Hematopoietic multipotent progenitor cell (in vitro differentiated cells): ENCODE measurements at regions not wholly inside any gene's neighbourhood (a gene's known extent, or its start where the extent isn't known, plus 50 kb on each side); places are given as distances from the start of the nearest gene placed in this dataset.
"Not testable (repeated sequence)": the region's sequence is repeated elsewhere in the genome, so short reads cannot be mapped to it uniquely, and the experiment has no call there.

Source experiments
- DNase-seq, 3 donors: peaks; one replicate each; pipeline ENCODE4 v3.0.0-alpha.2; 2011 to 2015; ENCODE audit warnings: low read depth in 2 of 3, low spot score in 2 of 3

- DNase-seq: no peak
These were observed 152.6 kb upstream of the MSX2 start for GRCh38 chr5:174571662-174572397.

GRCh38 chr5:174572591-174572990 lies 151.8 kb upstream of the MSX2 start:
- no peak for DNase-seq

- DNase-seq: no peak
These were observed 151.0 kb upstream of the MSX2 start for GRCh38 chr5:174573221-174573994.

- DNase-seq: no peak
These were observed 149.3 kb upstream of the MSX2 start for GRCh38 chr5:174575043-174575442.

GRCh38 chr5:174576042-174576441 lies 148.3 kb upstream of the MSX2 start:
- DNase-seq: no peak

GRCh38 chr5:174581479-174581878 lies 142.9 kb upstream of the MSX2 start:
- peak in 2 of 3 donors; percentile 15 to 34 for DNase-seq

- DNase-seq: no peak
These were observed 142.5 kb upstream of the MSX2 start for GRCh38 chr5:174581894-174582293.

GRCh38 chr5:174583071-174583470 lies 141.3 kb upstream of the MSX2 start:
- no peak for DNase-seq

GRCh38 chr5:174585472-174585871 lies 138.9 kb upstream of the MSX2 start:
- no peak for DNase-seq

- not testable (repeated sequence) for DNase-seq
These were observed 138.2 kb upstream of the MSX2 start for GRCh38 chr5:174586163-174586562.

GRCh38 chr5:174589011-174589410 lies 135.4 kb upstream of the MSX2 start:
- no peak for DNase-seq

- DNase-seq: peak in 1 of 3 donors; percentile 25
These were observed 134.8 kb upstream of the MSX2 start for GRCh38 chr5:174589599-174589998.

- no peak for DNase-seq
These were observed 133.6 kb upstream of the MSX2 start for GRCh38 chr5:174590820-174591219.

- no peak for DNase-seq
These were observed 128.0 kb upstream of the MSX2 start for GRCh38 chr5:174596429-174596828.

- DNase-seq: peak in 1 of 3 donors; percentile 31
These were observed 124.4 kb upstream of the MSX2 start for GRCh38 chr5:174599992-174600391.

GRCh38 chr5:174601946-174602345 lies 122.4 kb upstream of the MSX2 start:
- no peak for DNase-seq

- no peak for DNase-seq
These were observed 118.2 kb upstream of the MSX2 start for GRCh38 chr5:174606153-174606552.

- DNase-seq: peak in 1 of 3 donors; percentile 8
These were observed 117.7 kb upstream of the MSX2 start for GRCh38 chr5:174606646-174607045.

- DNase-seq: no peak
These were observed 117.2 kb upstream of the MSX2 start for GRCh38 chr5:174607205-174607604.

GRCh38 chr5:174607916-174608315 lies 116.5 kb upstream of the MSX2 start:
- no peak for DNase-seq

GRCh38 chr5:174608631-174609097 lies 115.7 kb upstream of the MSX2 start:
- peak in 2 of 3 donors; percentile 84 to 85 for DNase-seq

GRCh38 chr5:174609116-174609515 lies 115.3 kb upstream of the MSX2 start:
- no peak for DNase-seq
